Stimulated activated CD8-positive, alpha-beta memory T cell treated with anti-CD3 and anti-CD28 coated beads, Interleukin-2, amount 100 ng/mL, for 1 hour (primary cell): ENCODE measurements at regions not wholly inside any gene's neighbourhood (a gene's known extent, or its start where the extent isn't known, plus 50 kb on each side); places are given as distances from the start of the nearest gene placed in this dataset.

Source experiments
- DNase-seq, 2 donors: peaks; one replicate each; pipeline ENCODE4 v3.0.0-alpha.2; 2020; ENCODE audit warnings: low read depth in 2 of 2

DNA sequence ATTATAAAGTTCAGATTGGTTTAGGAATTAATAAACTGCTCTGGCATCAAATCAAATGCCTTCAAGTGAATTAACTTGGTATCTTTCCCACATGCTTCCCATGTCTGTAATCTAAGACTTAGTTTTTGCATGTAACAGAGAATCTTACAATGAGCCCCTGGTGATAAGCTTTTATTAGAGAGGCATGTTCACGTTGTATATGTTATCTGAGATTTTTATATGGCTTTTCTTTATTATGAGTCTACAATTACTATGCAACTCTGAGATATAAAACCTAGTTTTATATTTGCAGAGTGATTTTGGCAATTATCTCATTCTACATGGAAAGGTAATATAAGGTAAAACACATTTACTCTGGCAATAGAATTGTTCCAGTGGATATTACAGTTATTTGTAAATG lies 1578.4 kb upstream of the IGFBP7 start:
- DNase-seq, result no peak

GRCh38 chr4:58679886-58680285 lies 1569.7 kb upstream of the IGFBP7 start:
- no peak for DNase-seq

- DNase-seq, result no peak
Observed at GRCh38 chr4:58679051-58679450, 1568.9 kb upstream of the IGFBP7 start.

- DNase-seq, result no peak
Observed at GRCh38 chr4:58669783-58670182, 1559.6 kb upstream of the IGFBP7 start.

DNA sequence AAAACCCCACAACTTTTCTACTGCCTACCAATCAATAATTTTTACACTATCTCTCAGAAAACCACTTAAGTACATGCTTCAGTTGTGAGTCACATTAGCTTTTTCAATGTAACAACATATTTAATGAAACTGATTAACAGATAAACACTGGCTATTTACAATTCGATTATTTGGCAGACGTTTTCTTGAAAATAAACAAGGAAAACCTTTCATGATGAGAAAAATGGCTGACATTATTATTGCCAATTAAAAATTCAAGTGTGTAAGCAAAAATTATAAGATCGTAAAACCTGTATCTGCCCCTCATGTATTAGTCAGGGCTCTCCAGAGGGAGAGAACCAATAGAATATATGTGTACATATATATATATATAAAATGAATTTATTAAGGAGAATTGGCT lies 1555.5 kb upstream of the IGFBP7 start:
- DNase-seq, result no peak

GRCh38 chr4:58658701-58659100 lies 1548.5 kb upstream of the IGFBP7 start:
- DNase-seq, result no peak

GRCh38 chr4:58653251-58653650 lies 1543.1 kb upstream of the IGFBP7 start:
- no peak for DNase-seq

DNA sequence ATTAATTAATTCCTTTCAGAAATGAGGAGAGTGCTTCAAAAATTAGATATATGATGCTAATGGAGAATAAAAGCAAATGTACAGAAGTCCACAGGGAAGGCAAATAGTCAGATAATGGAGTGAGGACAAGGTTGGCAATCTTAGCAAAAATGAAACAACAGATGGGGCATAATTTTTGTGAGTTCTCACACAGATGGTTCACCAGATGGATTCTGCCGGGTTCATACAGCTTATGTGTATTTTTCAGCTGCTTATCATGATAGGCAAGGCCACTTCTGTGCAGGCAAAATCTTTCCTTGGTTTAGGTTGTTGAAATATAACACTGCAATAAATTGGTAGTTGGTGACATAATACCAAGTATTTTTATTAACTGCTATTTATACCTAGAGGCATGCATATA lies 1539.0 kb upstream of the IGFBP7 start:
- no peak for DNase-seq

- DNase-seq, result no peak
Observed at GRCh38 chr4:58646126-58646525, 1535.9 kb upstream of the IGFBP7 start.

GRCh38 chr4:58644549-58644948 lies 1534.4 kb upstream of the IGFBP7 start:
- DNase-seq, result no peak

DNA sequence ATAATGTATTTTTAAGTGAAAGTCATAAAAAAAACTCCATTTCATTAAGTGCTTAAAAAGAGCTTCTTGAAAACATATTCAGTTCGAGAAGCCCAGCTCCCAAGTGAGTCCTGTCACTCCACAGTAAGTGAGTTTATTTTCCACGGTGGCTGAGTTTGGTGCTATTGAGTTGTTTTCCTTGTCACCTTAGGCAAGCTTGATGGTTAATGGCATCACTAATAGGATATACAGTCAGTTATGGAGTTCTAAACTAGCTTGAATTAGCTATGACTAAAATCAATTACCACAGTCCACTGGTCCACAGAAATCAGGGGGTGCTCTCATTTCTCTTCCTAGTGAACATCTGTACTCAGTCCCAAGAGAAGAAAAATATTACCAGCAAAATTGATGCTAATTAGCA lies 1526.2 kb upstream of the IGFBP7 start:
- DNase-seq, result no peak

GRCh38 chr4:58617226-58617625 lies 1507.0 kb upstream of the IGFBP7 start:
- no peak for DNase-seq

GRCh38 chr4:58611012-58611411 lies 1500.8 kb upstream of the IGFBP7 start:
- DNase-seq, result no peak

DNA sequence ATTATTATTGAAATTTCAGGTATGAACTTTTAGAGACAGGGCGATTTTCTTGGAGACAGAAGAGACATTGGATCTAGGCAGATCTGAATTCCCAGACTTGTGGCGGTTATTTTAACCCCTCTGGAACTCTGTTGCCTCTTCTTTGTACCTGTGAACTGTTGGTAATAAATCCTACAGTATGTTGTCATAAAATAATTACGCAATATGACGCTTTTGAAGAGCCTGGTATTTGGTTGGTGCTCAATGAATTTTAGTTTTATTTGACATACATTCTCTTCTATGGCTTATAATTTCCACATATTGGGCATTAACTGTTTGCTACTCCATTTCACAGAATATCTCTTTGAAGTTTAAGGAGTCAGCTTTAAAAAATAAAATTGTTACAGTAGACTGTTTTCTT lies 1496.1 kb upstream of the IGFBP7 start:
- no peak for DNase-seq

- DNase-seq, result no peak
Observed at GRCh38 chr4:58603951-58604350, 1493.8 kb upstream of the IGFBP7 start.

DNA sequence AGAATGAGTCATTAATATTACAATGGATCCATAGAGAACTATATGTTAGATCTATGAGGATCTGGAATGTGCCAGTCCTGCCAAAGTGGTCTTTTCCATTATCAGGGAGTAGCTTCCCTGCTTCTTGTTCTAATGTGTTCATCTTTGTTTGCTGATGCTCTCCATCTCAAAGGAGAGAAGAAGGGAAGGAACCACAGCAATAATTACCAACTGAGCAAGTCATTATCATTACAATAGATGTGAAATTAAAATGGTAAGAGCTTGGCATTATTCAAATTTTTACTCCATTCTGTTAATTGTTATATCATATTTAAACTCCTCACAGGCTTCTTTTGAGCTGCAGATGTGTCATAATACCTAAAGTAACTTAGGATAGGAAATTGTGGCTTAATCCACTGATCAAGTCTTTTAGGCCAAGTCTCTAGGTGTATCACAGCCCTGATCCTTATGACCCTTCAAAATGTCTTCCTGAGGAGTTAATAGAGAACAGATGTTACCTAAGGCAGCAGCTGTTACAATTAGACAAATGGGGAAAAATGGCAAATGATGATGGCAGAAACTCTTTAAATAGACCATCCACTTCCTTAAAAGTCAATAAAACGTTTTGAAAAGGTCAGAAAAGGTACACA lies 1492.7 kb upstream of the IGFBP7 start:
- no peak for DNase-seq

- DNase-seq, result no peak
Observed at GRCh38 chr4:58602022-58602421, 1491.8 kb upstream of the IGFBP7 start.

GRCh38 chr4:58600290-58600689 lies 1490.1 kb upstream of the IGFBP7 start:
- DNase-seq, result no peak

GRCh38 chr4:58590722-58591121 lies 1480.5 kb upstream of the IGFBP7 start:
- no peak for DNase-seq

GRCh38 chr4:58587856-58588255 lies 1477.7 kb upstream of the IGFBP7 start:
- DNase-seq, result no peak

- DNase-seq, result no peak
Observed at GRCh38 chr4:58566260-58566659, 1456.1 kb upstream of the IGFBP7 start.

GRCh38 chr4:58564695-58565475 lies 1454.7 kb upstream of the IGFBP7 start:
- DNase-seq, result no peak

GRCh38 chr4:58561170-58561569 lies 1451.0 kb upstream of the IGFBP7 start:
- no peak for DNase-seq

- no peak for DNase-seq
Observed at GRCh38 chr4:58560736-58561135, 1450.6 kb upstream of the IGFBP7 start.
